Calu3 (cell line): ENCODE measurements at regions not wholly inside any gene's neighbourhood (a gene's known extent, or its start where the extent isn't known, plus 50 kb on each side); places are given as distances from the start of the nearest gene placed in this dataset.

Experiments used
- BruUV-seq: library from RNA; stranded (reverse); fragments of 400-500 nt; replicated peaks from 2 replicates; lab custom pipeline; 2021; lab: Mats Ljungman, UMichigan
- CTCF ChIA-PET: fragments of 300-600 bp; sonication (Branson Sonifier 250); formaldehyde crosslinking; loops from one replicate; lab custom pipeline; 2022; ENCODE audit warnings: antibody characterized with exemption; lab: Charles Lee
- DNase-seq: peaks from one replicate; pipeline ENCODE4 v3.0.0; 2022
- H3K27ac Mint-ChIP-seq: one replicate; pipeline ENCODE4 v1.8.0; 2022; ENCODE audit warnings: mixed read lengths; ENCODE audit not compliant: unreplicated experiment
- H3K27me3 Mint-ChIP-seq: one replicate; pipeline ENCODE4 v1.8.0; 2022; ENCODE audit warnings: mixed read lengths; ENCODE audit not compliant: unreplicated experiment
- H3K36me3 Mint-ChIP-seq: one replicate; pipeline ENCODE4 v1.8.0; 2022; ENCODE audit warnings: mild to moderate bottlenecking, moderate library complexity, mixed read lengths; ENCODE audit not compliant: insufficient read depth, unreplicated experiment
- H3K4me1 Mint-ChIP-seq: one replicate; pipeline ENCODE4 v1.8.0; 2022; ENCODE audit warnings: mild to moderate bottlenecking, low read depth, mixed read lengths; ENCODE audit not compliant: unreplicated experiment
- H3K4me3 Mint-ChIP-seq: one replicate; pipeline ENCODE4 v1.8.0; 2022; ENCODE audit warnings: mild to moderate bottlenecking, low read depth, moderate library complexity, mixed read lengths; ENCODE audit not compliant: unreplicated experiment
- H3K9me3 Mint-ChIP-seq: one replicate; pipeline ENCODE4 v1.8.0; 2022; ENCODE audit warnings: low read depth, mixed read lengths; ENCODE audit not compliant: unreplicated experiment
- CTCF ChIP-seq: fragments of 200-600 bp; IDR thresholded peaks from one replicate; pipeline ENCODE4 v1.8.0; 2022; ENCODE audit warnings: antibody characterized with exemption; ENCODE audit not compliant: unreplicated experiment
- intact Hi-C: fragments of 100-400 bp; cut with micrococcal nuclease; formaldehyde crosslinking; loops from one replicate; pipeline ENCODE4 v1.10.0; 2022; ENCODE audit not compliant: unreplicated experiment

GRCh38 chr2:146241023-146241422 is 1603.8 kb upstream of the ACVR2A start:
- Mint-ChIP-seq H3K9me3 (no peaks in the 10 kb centered on the region), H3K27me3 (no peaks in the 10 kb centered on the region), H3K4me1 (peaks cover 30% of the 10 kb centered on the region), H3K36me3 (no peaks in the 10 kb centered on the region), H3K4me3 (no peak overlapping the region), H3K27ac (no peak overlapping the region)
- no peak for TF ChIP-seq CTCF
- intact Hi-C loops: no loop called here
- no TSS peak for BruUV-seq
- no peak for DNase-seq
- CTCF ChIA-PET: no interaction called here

GRCh38 chr2:146240391-146240790 is 1604.4 kb upstream of the ACVR2A start:
- Mint-ChIP-seq H3K9me3 (no peaks in the 10 kb centered on the region), H3K36me3 (no peaks in the 10 kb centered on the region), H3K4me1 (peaks cover 25% of the 10 kb centered on the region), H3K27ac (no peak overlapping the region), H3K27me3 (no peaks in the 10 kb centered on the region), H3K4me3 (no peak overlapping the region)
- peak; percentile 12 for DNase-seq
- no peak for TF ChIP-seq CTCF
- intact Hi-C loops: no loop called here
- BruUV-seq: no TSS peak
- CTCF ChIA-PET: no interaction called here

GRCh38 chr2:146239392-146240135 is 1605.3 kb upstream of the ACVR2A start:
- Mint-ChIP-seq H3K27me3 (no peaks in the 10 kb centered on the region), H3K4me1 (peaks cover 25% of the 10 kb centered on the region), H3K36me3 (no peaks in the 10 kb centered on the region), H3K4me3 (no peak overlapping the region), H3K9me3 (no peaks in the 10 kb centered on the region), H3K27ac (no peak overlapping the region)
- no peak for TF ChIP-seq CTCF
- no TSS peak for BruUV-seq
- CTCF ChIA-PET: no interaction called here
- intact Hi-C loops: no loop called here
- DNase-seq: no peak

DNA sequence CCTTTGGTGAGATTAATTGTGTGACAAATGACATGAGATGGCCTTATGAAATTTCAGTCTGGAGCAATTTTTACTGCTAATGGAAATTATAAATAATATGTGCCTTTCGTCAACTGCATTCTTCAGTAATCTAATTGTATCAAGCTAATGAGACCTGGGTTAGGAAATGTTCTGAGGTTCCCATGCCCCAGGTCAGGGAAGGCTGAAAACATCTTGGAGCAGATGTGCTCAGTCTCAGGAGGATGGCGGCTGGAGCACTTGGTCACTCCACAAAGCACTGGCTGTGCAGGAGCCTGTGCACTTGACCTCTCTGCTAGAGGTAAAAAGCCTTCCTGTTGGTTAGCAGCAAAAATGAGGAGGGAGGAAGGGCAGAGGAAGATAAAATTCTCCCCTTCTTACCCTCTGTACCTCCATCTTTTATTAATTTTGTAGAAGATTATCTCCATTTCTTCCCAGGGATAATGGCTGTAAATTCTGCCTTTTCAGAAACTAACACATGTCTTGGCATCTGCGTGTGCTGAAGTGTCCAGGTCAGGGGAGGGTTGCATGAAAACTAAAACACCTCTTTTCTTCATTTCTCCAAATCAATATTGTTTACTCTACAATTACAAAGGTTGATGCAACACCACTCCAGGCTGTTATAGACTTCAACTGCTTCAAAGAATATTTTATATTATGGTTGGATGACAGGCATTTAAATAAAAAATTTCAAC is 1606.4 kb upstream of the ACVR2A start:
- no peak for TF ChIP-seq CTCF
- Mint-ChIP-seq H3K36me3 (no peaks in the 10 kb centered on the region), H3K4me1 (peaks cover 25% of the 10 kb centered on the region), H3K4me3 (no peak overlapping the region), H3K27ac (no peak overlapping the region), H3K27me3 (no peaks in the 10 kb centered on the region), H3K9me3 (no peaks in the 10 kb centered on the region)
- BruUV-seq: no TSS peak
- no peak for DNase-seq
- intact Hi-C loops: no loop called here
- CTCF ChIA-PET: no interaction called here
